NCI-H82 treated with DMSO at 0.1 percent for 48 hours (cell line): ENCODE measurements at regions not wholly inside any gene's neighbourhood (a gene's known extent, or its start where the extent isn't known, plus 50 kb on each side); places are given as distances from the start of the nearest gene placed in this dataset.

Source experiments
- DNase-seq: peaks from one replicate; lab custom pipeline; 2025; ENCODE audit not compliant: unreplicated experiment; lab: John Stamatoyannopoulos, UW

DNA sequence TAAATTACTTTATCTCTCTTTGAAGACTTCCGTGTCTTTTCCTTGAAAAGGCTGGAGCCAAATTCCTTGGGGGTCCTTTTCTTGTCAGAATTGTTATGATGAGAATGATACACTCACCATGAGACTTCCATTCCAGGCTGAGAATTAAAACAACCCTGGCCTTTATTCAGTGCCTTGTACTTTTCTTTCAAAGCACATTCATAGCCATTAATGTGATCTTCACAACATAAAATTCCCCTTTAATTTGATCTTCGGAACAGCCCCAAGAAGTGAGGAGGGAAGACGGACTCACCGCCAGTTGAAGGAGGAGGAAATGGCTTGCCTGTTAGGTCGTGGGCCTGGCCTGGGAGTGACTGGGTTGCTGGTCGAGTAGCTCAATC is 127.3 kb downstream of the DDX1 start:
- no peak for DNase-seq

DNA sequence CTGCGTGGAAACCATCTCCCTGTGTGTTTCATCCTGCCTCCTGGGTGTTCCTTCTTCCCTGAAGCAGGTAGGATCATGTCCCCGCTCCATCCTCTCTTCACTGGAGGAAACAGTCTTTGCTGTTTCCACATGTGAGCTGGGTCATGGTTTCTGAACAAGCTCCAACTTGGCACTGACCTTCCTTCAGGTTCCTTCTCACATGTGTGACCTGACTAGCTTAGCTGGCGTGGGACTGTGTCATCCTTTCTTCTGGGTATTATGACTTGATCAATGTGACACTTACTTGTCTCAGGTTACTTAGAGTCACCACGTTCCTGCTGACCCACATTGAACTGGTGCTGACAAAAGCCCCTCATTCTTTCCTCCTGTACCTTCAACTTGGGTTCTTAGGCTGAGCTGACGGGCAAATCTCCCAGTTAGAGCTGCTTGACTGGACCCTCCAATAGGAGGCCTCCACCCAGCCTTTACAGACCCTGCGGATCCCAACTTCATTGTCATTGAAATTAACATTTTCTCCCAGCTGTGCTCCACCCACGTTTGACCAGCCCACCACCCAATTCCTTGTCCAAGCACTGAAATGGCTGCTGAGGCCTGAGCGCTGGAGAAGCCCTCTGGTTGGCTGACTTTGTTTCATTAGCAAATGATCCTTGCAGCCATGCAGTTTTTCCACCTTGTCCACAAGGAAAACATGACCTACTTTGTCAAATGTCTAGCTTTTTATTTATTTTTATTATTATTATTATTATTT is 128.1 kb downstream of the DDX1 start:
- no peak for DNase-seq

DNA sequence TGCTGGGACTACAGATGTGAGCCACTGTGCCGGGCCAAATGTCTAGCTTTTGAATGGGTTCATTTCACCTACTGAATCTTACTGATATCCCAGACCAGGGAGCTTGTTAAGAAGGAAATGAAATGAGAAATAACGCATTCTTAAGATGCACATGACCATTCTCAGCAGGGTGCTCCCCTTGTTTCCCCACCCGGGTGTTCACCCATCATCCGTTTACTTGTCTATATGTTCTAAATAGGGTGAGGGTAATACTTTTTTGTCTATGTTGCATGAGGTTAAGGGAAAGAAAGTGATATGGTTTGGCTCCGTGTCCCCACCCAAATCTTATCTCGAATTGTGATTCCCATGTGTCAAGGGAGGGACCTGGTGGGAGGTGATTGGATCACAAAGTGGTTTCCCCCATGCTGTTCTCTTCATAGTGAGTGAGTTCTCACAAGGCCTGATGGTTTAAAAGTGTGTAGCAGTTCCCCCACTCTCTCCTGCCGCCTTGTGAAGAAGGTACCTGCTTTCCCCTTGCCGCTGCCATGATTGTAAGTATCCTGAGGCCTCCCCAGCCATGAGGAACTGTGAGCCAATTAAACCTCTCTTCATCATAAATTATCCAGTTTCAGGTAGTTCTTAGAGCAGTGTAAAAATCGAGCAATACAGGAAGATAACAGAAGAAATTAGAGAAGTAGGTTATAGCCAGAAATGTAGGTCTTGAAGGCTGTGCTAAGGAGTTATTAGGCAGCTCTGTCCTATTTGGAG is 129.1 kb downstream of the DDX1 start:
- no peak for DNase-seq

DNA sequence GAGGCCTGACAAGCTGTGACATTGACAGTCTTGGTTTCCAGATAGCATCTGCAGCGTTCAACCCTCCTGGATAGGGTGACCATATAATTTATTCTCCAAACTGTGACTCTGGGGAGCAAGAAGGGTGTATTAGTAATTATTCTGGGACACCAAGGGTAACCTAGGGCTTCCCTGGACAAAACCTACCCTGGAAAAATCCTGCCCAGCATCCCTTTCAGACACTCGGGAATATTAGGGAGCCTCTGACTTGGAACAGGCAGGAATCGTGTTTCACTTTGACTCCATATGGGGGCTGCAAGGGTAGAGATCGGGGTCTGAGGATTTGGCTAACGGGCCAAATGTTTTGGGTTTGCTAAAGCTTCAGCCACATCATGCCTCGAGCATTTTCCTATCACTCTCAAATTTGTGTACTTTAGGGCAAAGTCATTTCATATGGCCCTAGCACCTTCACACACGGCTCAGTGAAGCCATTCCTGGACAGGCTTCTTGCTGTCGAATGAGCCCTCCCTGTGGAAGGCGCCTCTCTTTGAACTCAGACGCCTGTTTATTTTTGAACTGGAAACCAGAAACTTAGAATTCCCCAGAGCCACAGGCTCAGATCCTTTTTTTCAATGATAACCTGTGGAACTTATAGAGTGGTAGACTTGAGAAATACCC is 129.9 kb downstream of the DDX1 start:
- no peak for DNase-seq

DNA sequence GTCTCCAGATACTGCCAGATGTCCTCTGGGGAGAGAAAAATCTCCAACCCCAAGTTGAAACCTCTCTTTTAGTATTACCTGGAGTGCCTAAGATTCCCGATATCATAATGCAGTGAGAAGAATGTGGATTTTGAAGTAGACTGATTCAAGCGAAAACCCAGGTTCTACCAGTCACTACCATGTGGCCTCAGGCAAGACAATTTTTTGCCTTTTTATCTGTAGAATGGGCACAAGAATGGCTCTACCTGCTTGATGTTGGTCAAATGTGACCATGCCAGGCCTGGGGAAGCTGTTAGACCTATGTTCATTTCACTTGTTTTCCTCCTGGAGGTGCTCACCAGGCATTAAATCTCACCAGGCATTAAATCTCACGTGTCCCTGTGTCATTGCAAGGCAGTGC is 131.3 kb downstream of the DDX1 start:
- DNase-seq = no peak

DNA sequence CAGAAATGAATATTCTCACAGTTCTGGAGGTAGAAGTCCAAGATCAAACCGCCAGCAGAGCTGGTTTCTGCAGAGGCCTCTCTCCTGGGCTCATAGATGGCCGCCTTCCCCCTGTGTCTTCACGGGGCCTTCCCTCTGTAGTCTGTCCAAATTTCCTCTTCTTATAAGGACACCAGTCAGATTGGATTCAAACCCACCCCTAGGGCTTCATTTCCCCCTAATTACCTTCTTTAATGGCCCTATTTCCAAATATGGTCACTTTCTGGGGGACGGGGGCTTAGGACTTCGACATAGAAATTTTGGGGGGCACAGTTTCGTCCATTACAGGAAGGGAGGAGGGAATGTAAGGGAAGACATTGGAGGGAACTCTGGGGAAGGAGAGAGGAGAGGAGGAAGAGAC is 132.6 kb downstream of the DDX1 start:
- no peak for DNase-seq

DNA sequence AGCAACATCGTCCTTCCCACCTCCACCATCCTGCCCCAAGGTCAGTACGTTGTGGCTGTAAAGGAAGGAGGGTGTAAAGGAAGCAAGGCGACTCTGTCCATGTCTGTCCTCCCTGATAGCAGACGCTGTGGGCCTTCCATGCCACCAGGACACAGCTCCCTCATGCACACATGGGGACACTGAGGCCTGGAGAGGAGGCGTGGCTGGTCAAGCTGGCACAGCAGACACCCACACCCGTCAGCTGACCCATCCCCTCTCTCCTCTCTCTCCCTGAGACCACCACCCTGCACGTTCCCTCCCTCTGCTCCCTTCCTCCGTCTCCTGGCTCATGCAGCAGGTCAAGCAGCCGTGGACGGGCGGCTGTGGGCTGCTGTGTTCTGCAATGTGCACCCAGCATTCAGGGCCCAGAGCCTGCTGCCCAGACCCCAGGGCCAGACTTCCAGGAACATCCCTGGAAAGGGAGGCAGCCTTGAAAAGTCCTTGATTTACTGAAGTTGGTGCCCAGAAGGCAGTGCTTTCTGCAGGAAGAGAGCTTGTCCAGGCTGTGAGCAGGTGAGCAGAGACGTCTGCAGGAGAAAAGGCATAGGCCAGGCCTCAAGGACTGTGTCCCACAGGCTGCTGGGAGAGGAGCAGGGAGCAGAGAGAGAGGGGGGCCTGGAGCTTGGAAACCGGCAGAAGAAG is 133.6 kb downstream of the DDX1 start:
- no peak for DNase-seq

DNA sequence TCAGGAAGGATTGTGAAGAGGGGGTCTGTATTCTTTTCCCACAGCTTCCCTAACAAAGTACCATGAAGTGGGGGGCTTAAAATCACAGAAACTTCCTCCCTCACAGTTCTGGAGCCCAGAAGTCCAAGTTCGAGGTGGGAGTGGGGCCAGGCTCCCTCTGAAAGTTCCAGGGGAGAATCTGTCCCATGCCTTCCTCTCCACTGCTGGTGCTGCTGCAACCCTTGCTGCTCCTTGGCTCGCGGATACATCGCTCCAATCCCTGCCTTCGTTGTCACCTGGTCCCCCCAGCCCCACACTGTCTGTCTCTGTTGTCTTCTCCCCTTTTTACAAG is 134.1 kb downstream of the DDX1 start:
- no peak for DNase-seq

DNA sequence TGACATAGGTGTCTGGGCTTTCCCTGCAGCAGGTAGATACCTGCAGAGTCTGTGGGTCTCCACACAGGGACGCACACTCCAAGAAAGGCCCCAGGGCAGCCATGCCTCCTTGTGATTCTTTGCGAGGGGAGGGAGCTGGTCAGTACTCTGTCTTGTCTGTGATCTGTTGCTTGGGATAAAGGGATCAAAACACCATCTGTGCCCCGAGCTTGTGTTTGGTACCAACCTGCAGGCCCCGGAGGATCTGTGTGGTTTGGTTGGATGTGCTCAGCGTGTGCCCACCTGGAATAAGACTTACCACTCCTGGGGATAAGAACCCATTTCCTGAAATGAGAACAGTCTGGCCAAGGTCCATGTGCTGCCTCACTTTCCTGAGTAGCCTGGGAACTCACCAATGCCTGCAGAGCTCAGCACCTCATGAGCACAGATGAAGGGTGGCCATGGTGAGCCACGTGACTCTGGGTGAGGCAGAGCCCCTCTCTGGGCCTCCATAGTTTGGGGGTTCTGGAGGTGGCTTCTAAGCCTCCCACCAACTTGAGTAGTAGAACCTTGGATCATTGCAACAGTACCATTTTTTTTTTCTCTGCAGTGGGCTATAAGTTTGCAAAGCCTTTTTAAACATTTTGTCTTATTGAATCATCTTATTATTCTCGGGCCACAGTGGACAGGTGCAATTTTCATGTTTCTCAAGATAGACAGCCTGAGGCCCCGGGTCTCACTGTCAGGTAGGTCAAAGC is 134.8 kb downstream of the DDX1 start:
- no peak for DNase-seq

DNA sequence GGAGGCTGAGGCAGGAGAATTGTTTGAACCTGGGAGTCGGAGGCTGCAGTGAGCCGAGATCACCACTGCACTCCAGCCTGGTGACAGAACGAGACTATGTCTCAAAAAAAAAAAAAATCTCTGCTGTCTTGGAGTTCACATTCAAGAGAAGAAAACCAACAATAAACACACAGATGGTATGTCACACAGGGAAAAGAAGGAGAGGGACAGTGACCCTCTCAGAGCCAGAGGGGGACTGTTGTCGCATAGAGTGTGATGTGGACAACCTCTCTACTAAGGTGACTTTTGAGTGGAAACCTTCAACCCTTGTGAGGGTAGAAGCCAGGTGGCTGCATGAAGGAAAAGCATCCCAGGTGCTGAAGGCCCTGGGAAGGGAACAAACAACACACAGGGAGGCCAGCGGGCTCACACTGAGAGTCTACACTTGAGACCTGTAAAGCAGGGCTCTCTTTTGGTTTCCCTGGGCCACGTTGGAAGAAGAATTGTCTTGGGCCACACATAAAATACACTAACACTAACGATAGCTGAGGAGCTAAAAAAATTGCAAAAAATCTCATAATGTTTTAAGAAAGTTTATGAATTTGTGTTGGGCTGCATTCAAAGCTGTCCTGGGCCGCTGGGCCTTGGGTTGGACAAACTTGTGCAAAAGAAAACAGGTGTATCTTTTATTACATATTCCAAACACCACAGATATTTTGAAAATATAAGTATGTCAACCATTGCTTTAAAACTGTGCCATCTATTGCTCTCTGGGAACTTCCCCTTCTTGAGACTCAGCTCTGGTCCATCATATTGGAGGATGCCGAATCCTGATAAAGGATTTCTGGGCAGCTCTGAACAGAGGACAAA is 136.0 kb downstream of the DDX1 start:
- no peak for DNase-seq

DNA sequence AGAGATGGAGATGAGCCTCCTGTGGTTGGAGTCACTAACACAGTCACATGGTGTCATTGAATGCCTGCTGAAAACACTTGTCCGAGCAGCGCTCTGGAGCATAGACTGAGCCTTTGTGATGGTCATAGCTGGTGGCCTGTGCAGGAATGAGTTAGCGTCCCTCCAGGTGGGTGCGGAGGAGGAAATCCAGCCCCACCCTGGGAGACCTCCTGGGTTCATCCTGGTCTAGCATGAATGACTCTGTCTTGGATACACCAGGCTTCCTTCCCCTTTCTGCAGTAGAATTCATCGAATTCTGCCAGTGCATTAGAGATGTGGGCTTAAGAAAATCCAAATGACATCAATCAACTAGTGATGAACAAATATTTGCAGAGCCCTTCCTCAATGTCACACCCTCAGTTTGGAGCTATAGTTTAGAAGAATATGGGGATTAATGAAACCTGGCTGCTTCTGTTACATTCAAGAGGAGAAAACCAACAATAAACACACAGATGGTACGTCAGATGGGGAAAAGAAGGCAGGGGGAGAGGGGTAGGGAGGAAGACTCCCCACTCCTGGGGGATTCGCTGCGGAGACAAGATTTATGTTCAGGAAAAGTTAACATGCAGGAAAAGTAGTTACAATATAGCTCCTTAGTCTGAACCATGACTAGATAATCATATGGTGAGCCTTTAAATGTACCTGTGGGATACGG is 136.7 kb downstream of the DDX1 start:
- no peak for DNase-seq

DNA sequence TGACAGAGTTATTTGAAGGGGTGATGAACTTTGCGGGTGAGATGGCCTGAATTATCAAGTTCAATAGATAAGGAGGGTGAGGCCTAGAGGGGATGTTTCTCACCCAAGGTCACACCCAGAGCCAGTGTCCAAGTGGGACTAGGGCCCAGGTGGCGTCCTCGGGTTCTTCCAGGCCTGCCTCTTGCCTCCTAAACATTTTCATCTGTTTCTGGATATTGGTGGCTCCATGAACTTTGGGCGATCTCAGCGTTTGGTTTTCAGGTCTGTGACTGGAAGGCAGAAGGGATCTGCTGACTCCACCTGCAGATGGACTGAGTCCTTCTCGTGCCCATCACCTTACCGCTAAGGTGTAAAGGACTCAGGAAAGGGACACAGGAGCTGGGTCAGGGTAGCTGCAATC is 137.3 kb downstream of the DDX1 start:
- DNase-seq = no peak

DNA sequence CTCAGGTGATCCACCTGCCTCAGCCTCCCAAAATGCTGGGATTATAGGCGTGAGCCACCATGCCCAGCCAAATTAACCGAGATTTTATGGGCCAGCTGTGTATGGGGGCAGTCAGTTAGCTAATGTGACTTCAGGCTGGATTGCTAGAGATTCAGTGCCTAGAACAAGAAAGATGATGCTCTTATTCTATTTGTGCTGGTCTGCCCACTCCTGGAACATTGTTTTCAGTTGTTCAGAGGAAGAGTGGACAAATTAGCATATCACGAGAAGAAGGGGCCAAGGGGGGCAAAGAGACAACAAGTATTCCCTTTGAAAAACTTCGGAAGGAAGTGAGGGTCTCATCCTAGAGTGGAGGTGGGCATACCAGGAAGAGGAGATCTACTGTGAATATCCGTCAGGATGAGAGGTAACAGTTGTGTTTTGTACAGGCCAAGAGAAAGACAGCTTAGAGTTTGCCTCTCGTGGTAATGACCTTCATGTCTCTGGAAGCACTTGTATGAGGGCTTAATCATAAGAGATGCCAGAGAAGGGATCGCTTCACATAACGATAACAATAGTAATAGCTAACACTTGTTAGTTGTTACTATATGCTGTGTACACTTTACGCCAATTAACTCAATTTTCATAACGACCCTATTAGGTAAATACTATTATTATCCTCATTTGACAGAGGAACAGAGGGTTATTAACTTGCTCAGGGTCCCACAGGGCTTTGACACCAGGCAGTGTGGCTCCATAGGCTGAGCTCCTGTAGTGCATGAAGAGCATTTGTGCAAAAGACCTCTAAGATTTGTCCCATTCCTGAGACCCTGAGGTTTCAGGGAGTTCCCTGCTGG is 138.3 kb downstream of the DDX1 start:
- DNase-seq = no peak

DNA sequence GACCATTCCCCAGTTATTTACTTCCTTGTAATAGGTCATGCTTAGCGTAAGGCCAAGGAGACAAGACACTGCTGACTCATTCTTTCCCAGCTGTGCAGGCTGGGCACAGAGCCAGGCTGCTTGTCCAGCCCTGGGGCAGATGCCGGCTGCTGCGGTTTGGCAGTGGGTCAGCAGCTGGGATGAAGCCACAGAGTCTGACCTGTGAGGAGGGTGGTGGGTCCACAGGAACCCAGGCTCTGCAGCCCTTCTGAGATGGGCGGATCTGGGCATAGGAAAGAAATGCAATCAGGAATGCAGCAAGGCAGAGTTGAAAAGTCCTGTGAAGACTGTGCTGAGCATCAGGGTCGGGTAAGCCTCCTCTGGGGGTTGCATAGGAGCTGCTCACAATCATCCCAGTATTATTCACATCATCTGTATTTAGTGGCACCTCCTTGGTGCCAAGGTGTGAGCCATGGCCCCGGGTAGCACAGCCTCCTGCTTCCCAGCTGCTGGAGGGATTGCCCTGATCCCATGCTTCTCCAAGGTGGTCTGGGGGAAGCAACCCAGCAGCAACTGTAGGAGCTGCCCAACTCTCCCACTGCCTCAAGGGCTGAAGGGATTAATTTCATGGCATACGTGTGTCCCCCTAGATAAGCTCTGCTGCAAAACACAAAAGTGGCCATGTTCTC is 139.0 kb downstream of the DDX1 start:
- DNase-seq = no peak

DNA sequence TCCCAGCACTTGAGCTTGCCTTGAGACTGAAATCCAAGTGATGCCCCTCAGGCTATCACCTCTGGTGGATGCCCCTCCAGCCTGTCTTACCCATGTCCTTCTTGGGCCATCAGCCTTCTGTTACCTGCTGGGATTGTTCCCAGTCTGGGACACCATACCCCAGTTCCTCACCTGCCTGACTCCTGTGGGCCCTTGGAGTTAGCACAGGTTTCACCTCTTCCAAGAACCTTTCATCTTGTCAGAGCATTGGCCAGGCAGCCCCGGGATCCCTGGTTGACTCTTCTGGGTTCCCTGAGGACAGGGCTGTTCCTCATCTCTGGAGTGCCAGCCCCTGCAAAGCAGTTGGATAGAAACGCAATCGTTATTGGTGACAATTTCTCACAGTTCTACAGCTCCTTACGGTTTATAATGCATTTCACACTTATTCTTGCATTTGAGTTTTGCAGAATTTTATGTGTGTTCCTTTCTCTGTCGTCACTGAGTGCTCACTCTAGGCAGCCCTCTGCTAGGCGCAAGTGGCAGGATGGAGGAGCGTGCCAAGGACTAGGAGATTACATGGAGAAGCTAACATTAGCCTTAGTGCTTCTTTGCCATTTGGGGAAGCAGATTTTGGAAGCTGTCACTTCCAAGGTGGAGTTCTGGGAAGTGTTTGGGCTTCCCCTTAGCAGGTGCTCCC is 139.7 kb downstream of the DDX1 start:
- DNase-seq = no peak

DNA sequence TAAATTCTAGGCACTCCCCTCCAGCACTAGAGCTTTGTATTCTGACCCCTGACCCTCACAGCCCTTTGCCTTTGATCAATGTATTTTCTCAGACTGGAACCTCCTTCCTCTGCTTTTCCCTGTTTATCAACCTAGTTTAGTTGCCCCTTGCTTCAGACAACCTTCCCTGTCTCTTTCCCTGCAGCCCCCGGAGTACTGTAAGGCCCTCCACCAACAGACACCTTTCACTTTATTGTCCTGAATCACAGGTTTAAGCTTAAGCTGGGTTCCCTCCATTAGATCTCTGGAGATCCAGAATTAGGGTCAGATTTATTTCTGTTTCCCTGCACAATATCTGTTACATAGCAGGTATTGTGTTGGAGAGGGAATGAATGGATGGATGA is 140.2 kb downstream of the DDX1 start:
- DNase-seq = no peak

DNA sequence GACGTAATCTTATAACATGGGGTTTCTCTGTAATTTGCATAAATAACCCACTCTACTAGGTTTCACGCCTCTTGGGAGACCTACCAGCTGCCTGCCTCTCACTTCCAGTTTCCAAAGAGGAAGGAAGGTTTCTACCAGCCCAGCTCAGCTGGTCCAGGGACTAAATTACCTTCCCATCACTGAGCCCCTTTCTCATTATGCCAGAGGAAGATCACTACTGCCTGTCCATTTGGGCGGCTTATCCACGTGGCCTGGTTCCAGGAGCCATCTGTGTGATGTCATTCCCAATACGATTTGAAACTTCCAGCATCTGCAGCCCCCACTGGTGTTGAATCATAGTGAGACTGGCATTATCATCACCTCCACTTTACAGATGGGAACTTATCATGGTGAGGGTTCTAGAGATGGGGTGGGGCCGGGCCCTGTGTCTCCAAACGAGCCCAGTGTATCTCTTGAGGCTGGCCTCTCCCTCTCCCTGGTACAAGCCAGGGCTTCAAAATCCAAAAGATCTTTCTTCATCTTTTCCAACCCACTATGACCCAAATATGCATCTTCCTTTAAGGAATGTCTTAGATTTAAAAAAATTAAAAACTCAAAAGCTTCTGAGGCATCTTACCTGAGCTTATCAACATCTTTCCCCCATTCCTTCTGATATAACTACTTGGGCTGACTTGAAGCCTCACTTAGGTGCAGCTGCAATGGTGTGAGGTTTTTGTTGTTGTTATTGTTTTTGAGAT is 140.8 kb downstream of the DDX1 start:
- peak; percentile 24 for DNase-seq
